ENCODE measurements at regions not wholly inside any gene's neighbourhood (a gene's known extent, or its start where the extent isn't known, plus 50 kb on each side); places are given as distances from the start of the nearest gene placed in this dataset.

DNA sequence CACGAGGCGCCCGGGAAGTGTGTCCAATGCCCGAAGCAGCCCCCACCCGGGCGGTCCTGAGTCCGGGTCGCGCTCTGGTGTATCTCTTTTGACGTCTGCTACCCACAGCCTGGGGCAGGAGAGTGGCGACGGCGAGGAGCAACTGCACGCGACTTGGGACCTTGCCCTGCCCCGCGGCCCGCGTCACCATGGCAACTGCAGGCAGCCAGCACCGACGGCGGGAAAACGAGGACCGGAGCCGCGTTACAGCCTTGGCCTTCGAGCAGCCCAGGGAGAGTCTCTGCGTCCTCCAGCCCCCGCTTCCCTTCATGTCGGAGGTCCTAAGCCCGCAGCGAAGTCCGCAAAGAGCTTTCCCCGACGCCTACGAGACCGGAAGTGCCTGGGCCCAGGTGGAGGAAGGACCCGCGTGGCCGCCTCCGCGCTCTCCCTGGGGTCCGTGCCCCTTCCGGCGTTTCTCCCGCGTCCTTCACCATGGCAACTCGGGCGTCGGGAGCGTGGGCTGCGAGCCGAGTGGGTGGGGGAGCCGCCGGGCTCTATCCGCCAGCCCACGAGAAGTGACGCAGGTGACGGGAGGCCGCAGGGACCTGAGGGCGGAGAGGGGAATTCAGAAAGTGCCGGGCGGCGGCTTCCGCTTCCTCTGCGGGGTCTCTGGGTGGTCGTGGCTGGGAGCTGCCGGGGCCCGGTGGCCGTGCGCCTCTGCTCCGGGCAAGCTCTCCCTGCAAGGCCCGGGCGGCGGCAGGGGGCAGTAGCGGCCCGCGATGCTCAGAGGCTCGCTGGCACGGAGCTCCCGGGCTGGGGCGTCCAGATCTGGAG lies 88.6 kb upstream of the TGM3 start (continued):
- 0 out of 2 replicates have a peak, but pooled peaks have one; percentile 35 for TF ChIP-seq NR1H2 (CRISPR knock-in tag; IDR thresholded peaks at IDR 0.05; ENCODE audit: borderline replicate concordance, low read depth)
- TF ChIP-seq ZNF660 (CRISPR knock-in tag; IDR thresholded peaks at IDR 0.05; ENCODE audit: borderline replicate concordance, low read depth), result no peak
- TF ChIP-seq MATR3 (CRISPR knock-in tag; IDR thresholded peaks at IDR 0.05), result no peak
- no peak for TF ChIP-seq PHB2 (IDR thresholded peaks at IDR 0.05; ENCODE audit: partially characterized antibody)
- TF ChIP-seq, protein P1, sequence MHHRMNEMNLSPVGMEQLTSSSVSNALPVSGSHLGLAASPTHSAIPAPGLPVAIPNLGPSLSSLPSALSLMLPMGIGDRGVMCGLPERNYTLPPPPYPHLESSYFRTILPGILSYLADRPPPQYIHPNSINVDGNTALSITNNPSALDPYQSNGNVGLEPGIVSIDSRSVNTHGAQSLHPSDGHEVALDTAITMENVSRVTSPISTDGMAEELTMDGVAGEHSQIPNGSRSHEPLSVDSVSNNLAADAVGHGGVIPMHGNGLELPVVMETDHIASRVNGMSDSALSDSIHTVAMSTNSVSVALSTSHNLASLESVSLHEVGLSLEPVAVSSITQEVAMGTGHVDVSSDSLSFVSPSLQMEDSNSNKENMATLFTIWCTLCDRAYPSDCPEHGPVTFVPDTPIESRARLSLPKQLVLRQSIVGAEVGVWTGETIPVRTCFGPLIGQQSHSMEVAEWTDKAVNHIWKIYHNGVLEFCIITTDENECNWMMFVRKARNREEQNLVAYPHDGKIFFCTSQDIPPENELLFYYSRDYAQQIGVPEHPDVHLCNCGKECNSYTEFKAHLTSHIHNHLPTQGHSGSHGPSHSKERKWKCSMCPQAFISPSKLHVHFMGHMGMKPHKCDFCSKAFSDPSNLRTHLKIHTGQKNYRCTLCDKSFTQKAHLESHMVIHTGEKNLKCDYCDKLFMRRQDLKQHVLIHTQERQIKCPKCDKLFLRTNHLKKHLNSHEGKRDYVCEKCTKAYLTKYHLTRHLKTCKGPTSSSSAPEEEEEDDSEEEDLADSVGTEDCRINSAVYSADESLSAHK (CRISPR knock-in tag; IDR thresholded peaks at IDR 0.05; ENCODE audit: borderline replicate concordance), result no peak
- TF ChIP-seq, protein P2, sequence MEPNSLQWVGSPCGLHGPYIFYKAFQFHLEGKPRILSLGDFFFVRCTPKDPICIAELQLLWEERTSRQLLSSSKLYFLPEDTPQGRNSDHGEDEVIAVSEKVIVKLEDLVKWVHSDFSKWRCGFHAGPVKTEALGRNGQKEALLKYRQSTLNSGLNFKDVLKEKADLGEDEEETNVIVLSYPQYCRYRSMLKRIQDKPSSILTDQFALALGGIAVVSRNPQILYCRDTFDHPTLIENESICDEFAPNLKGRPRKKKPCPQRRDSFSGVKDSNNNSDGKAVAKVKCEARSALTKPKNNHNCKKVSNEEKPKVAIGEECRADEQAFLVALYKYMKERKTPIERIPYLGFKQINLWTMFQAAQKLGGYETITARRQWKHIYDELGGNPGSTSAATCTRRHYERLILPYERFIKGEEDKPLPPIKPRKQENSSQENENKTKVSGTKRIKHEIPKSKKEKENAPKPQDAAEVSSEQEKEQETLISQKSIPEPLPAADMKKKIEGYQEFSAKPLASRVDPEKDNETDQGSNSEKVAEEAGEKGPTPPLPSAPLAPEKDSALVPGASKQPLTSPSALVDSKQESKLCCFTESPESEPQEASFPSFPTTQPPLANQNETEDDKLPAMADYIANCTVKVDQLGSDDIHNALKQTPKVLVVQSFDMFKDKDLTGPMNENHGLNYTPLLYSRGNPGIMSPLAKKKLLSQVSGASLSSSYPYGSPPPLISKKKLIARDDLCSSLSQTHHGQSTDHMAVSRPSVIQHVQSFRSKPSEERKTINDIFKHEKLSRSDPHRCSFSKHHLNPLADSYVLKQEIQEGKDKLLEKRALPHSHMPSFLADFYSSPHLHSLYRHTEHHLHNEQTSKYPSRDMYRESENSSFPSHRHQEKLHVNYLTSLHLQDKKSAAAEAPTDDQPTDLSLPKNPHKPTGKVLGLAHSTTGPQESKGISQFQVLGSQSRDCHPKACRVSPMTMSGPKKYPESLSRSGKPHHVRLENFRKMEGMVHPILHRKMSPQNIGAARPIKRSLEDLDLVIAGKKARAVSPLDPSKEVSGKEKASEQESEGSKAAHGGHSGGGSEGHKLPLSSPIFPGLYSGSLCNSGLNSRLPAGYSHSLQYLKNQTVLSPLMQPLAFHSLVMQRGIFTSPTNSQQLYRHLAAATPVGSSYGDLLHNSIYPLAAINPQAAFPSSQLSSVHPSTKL (CRISPR knock-in tag; IDR thresholded peaks at IDR 0.05), result 0 out of 2 replicates have a peak, but pooled peaks have one; percentile 53
- TF ChIP-seq ARNT2 (CRISPR knock-in tag; IDR thresholded peaks at IDR 0.05; ENCODE audit: low read depth), result peak; percentile 62; the same call in 1 of the 2 replicates
- no peak for TF ChIP-seq KDM5A (IDR thresholded peaks at IDR 0.05; ENCODE audit: borderline replicate concordance, low read length)
- TF ChIP-seq ZNF737 (CRISPR knock-in tag; IDR thresholded peaks at IDR 0.05; ENCODE audit: borderline replicate concordance), result peak; percentile 14; the same call in 1 of the 2 replicates
- peak; percentile 57 for TF ChIP-seq TBX2 (CRISPR knock-in tag; IDR thresholded peaks at IDR 0.05; ENCODE audit: borderline replicate concordance)
- no peak for TF ChIP-seq PAF1 (CRISPR knock-in tag; IDR thresholded peaks at IDR 0.05)
- TF ChIP-seq ZNF772 (CRISPR knock-in tag; IDR thresholded peaks at IDR 0.05), result no peak; the same call in 1 of the 2 replicates
- peak; percentile 78; the same call in 1 of the 2 replicates for TF ChIP-seq MXD4 (CRISPR knock-in tag; IDR thresholded peaks at IDR 0.05)
- 0 out of 2 replicates have a peak, but pooled peaks have one; percentile 19 for TF ChIP-seq KLF6 (CRISPR knock-in tag; IDR thresholded peaks at IDR 0.05)
- TF ChIP-seq POLR2AphosphoS5 (IDR thresholded peaks at IDR 0.05; ENCODE audit: low read depth, low read length), result no peak
- no peak for TF ChIP-seq HNRNPUL1 (IDR thresholded peaks at IDR 0.05; ENCODE audit: low read depth, low read length)
- TF ChIP-seq RXRA (CRISPR knock-in tag; IDR thresholded peaks at IDR 0.05), result peak; percentile 26; the same call in 1 of the 2 replicates
- TF ChIP-seq ZFP36L1 (CRISPR knock-in tag; IDR thresholded peaks at IDR 0.05), result peak; percentile 37; the same call in 1 of the 2 replicates
- TF ChIP-seq ZBTB3 (CRISPR knock-in tag; IDR thresholded peaks at IDR 0.05; ENCODE audit: borderline replicate concordance, low read depth), result no peak
- TF ChIP-seq, protein P3, sequence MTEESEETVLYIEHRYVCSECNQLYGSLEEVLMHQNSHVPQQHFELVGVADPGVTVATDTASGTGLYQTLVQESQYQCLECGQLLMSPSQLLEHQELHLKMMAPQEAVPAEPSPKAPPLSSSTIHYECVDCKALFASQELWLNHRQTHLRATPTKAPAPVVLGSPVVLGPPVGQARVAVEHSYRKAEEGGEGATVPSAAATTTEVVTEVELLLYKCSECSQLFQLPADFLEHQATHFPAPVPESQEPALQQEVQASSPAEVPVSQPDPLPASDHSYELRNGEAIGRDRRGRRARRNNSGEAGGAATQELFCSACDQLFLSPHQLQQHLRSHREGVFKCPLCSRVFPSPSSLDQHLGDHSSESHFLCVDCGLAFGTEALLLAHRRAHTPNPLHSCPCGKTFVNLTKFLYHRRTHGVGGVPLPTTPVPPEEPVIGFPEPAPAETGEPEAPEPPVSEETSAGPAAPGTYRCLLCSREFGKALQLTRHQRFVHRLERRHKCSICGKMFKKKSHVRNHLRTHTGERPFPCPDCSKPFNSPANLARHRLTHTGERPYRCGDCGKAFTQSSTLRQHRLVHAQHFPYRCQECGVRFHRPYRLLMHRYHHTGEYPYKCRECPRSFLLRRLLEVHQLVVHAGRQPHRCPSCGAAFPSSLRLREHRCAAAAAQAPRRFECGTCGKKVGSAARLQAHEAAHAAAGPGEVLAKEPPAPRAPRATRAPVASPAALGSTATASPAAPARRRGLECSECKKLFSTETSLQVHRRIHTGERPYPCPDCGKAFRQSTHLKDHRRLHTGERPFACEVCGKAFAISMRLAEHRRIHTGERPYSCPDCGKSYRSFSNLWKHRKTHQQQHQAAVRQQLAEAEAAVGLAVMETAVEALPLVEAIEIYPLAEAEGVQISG (CRISPR knock-in tag; IDR thresholded peaks at IDR 0.05), result peak; percentile 25

Data from HepG2 (cell line).